Ishikawa (cell line): ENCODE measurements at regions not wholly inside any gene's neighbourhood (a gene's known extent, or its start where the extent isn't known, plus 50 kb on each side); places are given as distances from the start of the nearest gene placed in this dataset.

ENCODE experiments used
- CEBPB ChIP-seq: IDR thresholded peaks from 2 replicates; pipeline ENCODE4 v1.6.1; 2012
- EGR1 ChIP-seq: IDR thresholded peaks from 2 replicates; pipeline ENCODE4 v1.6.1; 2012
- EP300 ChIP-seq: IDR thresholded peaks from 2 replicates; pipeline ENCODE4 v1.6.1; 2012; ENCODE audit warnings: borderline replicate concordance
- RAD21 ChIP-seq: IDR thresholded peaks from 2 replicates; pipeline ENCODE4 v1.6.1; 2012; ENCODE audit warnings: low read depth
- TEAD4 ChIP-seq: IDR thresholded peaks from 2 replicates; pipeline ENCODE4 v1.6.1; 2012
- TF ChIP-seq, protein P1 (sequence below): IDR thresholded peaks from 2 replicates; pipeline ENCODE4 v1.6.1; 2012; ENCODE audit warnings: low read depth, mild to moderate bottlenecking

DNA sequence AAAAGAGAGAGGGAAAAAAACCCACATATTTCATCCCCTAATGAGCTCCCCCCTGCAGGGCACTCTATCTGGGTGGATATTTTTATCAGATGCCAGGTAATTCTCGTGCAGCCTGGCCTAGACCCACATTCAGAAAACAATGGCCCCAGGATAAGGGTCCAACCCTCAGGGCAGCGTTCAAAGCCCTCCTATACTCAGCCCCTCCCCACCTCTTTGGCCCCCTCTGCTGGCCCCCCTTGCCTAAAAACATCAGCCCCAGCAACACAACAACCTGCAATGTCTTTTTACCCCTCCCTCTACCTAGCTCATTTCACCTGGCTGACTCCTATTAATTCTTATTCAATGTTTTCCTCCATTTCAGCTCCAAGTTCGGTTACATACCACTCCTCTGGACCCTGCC is 145.4 kb upstream of the MED14 start:
- TF ChIP-seq TEAD4: no peak
- no peak for TF ChIP-seq RAD21
- TF ChIP-seq EGR1: no peak
- TF ChIP-seq, protein P1, sequence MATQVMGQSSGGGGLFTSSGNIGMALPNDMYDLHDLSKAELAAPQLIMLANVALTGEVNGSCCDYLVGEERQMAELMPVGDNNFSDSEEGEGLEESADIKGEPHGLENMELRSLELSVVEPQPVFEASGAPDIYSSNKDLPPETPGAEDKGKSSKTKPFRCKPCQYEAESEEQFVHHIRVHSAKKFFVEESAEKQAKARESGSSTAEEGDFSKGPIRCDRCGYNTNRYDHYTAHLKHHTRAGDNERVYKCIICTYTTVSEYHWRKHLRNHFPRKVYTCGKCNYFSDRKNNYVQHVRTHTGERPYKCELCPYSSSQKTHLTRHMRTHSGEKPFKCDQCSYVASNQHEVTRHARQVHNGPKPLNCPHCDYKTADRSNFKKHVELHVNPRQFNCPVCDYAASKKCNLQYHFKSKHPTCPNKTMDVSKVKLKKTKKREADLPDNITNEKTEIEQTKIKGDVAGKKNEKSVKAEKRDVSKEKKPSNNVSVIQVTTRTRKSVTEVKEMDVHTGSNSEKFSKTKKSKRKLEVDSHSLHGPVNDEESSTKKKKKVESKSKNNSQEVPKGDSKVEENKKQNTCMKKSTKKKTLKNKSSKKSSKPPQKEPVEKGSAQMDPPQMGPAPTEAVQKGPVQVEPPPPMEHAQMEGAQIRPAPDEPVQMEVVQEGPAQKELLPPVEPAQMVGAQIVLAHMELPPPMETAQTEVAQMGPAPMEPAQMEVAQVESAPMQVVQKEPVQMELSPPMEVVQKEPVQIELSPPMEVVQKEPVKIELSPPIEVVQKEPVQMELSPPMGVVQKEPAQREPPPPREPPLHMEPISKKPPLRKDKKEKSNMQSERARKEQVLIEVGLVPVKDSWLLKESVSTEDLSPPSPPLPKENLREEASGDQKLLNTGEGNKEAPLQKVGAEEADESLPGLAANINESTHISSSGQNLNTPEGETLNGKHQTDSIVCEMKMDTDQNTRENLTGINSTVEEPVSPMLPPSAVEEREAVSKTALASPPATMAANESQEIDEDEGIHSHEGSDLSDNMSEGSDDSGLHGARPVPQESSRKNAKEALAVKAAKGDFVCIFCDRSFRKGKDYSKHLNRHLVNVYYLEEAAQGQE: no peak
- TF ChIP-seq CEBPB: no peak
- TF ChIP-seq EP300: no peak
